ENCODE measurements at regions not wholly inside any gene's neighbourhood (a gene's known extent, or its start where the extent isn't known, plus 50 kb on each side); places are given as distances from the start of the nearest gene placed in this dataset.
"Not testable (repeated sequence)": the region's sequence is repeated elsewhere in the genome, so short reads cannot be mapped to it uniquely, and the experiment has no call there.

- not testable (repeated sequence) for TF ChIP-seq EZH2phosphoT487, CTCF (IDR thresholded peaks at IDR 0.05; ENCODE audit: low read length)
These were observed 61.2 kb downstream of the PPIAL4C start for GRCh38 chr1:149644818-149645217.

Measured in MM.1S (cell line).